ENCODE measurements at regions not wholly inside any gene's neighbourhood (a gene's known extent, or its start where the extent isn't known, plus 50 kb on each side); places are given as distances from the start of the nearest gene placed in this dataset.

DNA sequence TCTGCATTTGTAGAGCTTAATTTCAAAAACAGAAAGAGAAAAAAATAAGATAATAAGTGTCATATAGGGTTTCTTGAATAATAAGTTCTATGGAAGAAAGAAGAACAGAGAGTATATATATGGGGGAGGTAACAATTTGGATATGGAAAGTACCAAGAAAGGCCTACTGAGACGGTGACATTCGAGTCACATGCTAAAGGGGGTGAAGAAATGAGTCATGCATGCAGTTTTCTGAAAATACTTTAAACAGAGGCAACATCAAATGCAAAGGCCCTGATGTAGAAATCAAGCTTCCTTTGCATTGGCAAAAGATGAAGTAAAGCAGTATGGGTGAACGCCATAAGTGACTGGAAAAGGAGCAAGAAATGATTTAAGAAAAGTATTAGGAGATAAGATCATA lies 371.6 kb upstream of the ZNF385D start:
- Histone ChIP-seq H3K4me1 (ENCODE audit: insufficient read depth, low read length) (peaks cover 26% of the 10 kb centered on the region), H3K4me3 (replicated peaks in 1 of 3; ENCODE audit: insufficient read depth in 1 of 3, low read depth in 2 of 3, low read length in 3 of 3) (no peak overlapping the region), H3K9ac (ENCODE audit: insufficient read depth, low read depth, low read length) (no peak overlapping the region), H3K4me2 (ENCODE audit: low read depth, low read length) (no peak overlapping the region), H3K79me2 (ENCODE audit: insufficient read depth, low read length) (no peaks in the 10 kb centered on the region), H4K20me1 (ENCODE audit: insufficient read depth, low read length) (no peaks in the 10 kb centered on the region), H3K9me3 (ENCODE audit: low read length) (no peaks in the 10 kb centered on the region), H2AFZ (ENCODE audit: low read length) (no peak overlapping the region), H3K36me3 (replicated peaks in 1 of 2; ENCODE audit: control insufficient read depth in 1 of 2, insufficient read depth in 2 of 2, low read length in 2 of 2) (no peaks in the 10 kb centered on the region), H3K27me3 (ENCODE audit: control insufficient read depth in 1 of 2, insufficient read depth in 2 of 2, low read length in 2 of 2) (no peaks in the 10 kb centered on the region), H3K27ac (ENCODE audit: extremely low read length, insufficient read depth, low read length) (no peak overlapping the region)
- POLR2A ChIA-PET: no interaction called here
- in situ Hi-C loops (cut with HindIII; ENCODE audit: extremely low pct_ligation_motif_present, low pct_unique_long_range_greater_than_20kb): no loop called here
- no TSS peak for BruUV-seq (replicated peaks)
- no peak for TF ChIP-seq MLX (CRISPR knock-in tag; IDR thresholded peaks at IDR 0.05)
- no peak for TF ChIP-seq CHD4 (IDR thresholded peaks at IDR 0.05; ENCODE audit: borderline replicate concordance, low read length)
- no peak for TF ChIP-seq ZSCAN22 (CRISPR knock-in tag; IDR thresholded peaks at IDR 0.05)
- no peak for TF ChIP-seq GZF1 (CRISPR knock-in tag; IDR thresholded peaks at IDR 0.05)
- TF ChIP-seq, protein P1, sequence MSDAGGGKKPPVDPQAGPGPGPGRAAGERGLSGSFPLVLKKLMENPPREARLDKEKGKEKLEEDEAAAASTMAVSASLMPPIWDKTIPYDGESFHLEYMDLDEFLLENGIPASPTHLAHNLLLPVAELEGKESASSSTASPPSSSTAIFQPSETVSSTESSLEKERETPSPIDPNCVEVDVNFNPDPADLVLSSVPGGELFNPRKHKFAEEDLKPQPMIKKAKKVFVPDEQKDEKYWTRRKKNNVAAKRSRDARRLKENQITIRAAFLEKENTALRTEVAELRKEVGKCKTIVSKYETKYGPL (CRISPR knock-in tag; IDR thresholded peaks at IDR 0.05): no peak
- TF ChIP-seq ATRX (CRISPR knock-in tag; IDR thresholded peaks at IDR 0.05; ENCODE audit: borderline replicate concordance): no peak
- no peak for TF ChIP-seq ZBTB7A (CRISPR knock-in tag; IDR thresholded peaks at IDR 0.05)
- TF ChIP-seq ZNF75D (CRISPR knock-in tag; IDR thresholded peaks at IDR 0.05; ENCODE audit: borderline replicate concordance): no peak
- no peak for TF ChIP-seq HNRNPK (IDR thresholded peaks at IDR 0.05; ENCODE audit: low read depth, low read length, poor library complexity, severe bottlenecking)
- TF ChIP-seq SYNCRIP (IDR thresholded peaks at IDR 0.05; ENCODE audit: insufficient read depth, low read depth, low read length): no peak
- DNase-seq (ENCODE audit: low spot score) (no peak), FAIRE-seq (no peak), ATAC-seq (no peak)
- CTCF ChIA-PET (ENCODE audit: low intra/inter-chr PET ratio, low total read pairs): no interaction called here
- 18% methylated on average over 3 of the region's 3 CpGs for WGBS (ENCODE audit: low lambda C conversion rate)
- intact Hi-C loops (cut with micrococcal nuclease; ENCODE audit: unreplicated experiment): no loop called here

Data from HepG2 (cell line).